ENCODE measurements at regions not wholly inside any gene's neighbourhood (a gene's known extent, or its start where the extent isn't known, plus 50 kb on each side); places are given as distances from the start of the nearest gene placed in this dataset.

- Mint-ChIP-seq H3K27ac (no peak overlapping the region), H3K9me3 (no peaks in the 10 kb centered on the region; the same call in 2 of the 3 replicates), H3K36me3 (ENCODE audit: low read depth) (no peaks in the 10 kb centered on the region), H3K4me1 (no peaks in the 10 kb centered on the region), H3K4me3 (no peak overlapping the region), H3K27me3 (ENCODE audit: insufficient read depth, low read depth, poor library complexity) (peaks cover 4% of the 10 kb centered on the region)
- H3K4me1 ChIP-seq (ENCODE audit: insufficient read depth) = no peaks in the 10 kb centered on the region
- no peak overlapping the region for H3K4me2 ChIP-seq
- no peak for TF ChIP-seq ZNF114 (CRISPR knock-in tag; IDR thresholded peaks at IDR 0.05)
- no peak for TF ChIP-seq POLR2AphosphoS5 (IDR thresholded peaks at IDR 0.05; ENCODE audit: low read depth)
- TF ChIP-seq ETS1 (IDR thresholded peaks at IDR 0.05) = no peak
- TF ChIP-seq REST (IDR thresholded peaks at IDR 0.05; ENCODE audit: unreplicated experiment) = no peak
- TF ChIP-seq EZH2phosphoT487 (IDR thresholded peaks at IDR 0.05; ENCODE audit: unreplicated experiment) = no peak
- no peak for TF ChIP-seq CTCF (conservative IDR thresholded peaks at IDR 0.05; ENCODE audit: low read depth in 2 of 2)
- TF ChIP-seq ZNF462 (CRISPR knock-in tag; IDR thresholded peaks at IDR 0.05) = no peak
- TF ChIP-seq STAT1 (IDR thresholded peaks at IDR 0.05; ENCODE audit: unreplicated experiment) = no peak
- no peak for TF ChIP-seq NANOG (IDR thresholded peaks at IDR 0.05; ENCODE audit: borderline replicate concordance)
- no peak for TF ChIP-seq ZNF331 (CRISPR knock-in tag; IDR thresholded peaks at IDR 0.05; ENCODE audit: low read depth)
- no peak for TF ChIP-seq JUNB (IDR thresholded peaks at IDR 0.05; ENCODE audit: unreplicated experiment)
- TF ChIP-seq CREB1 (CRISPR knock-in tag; IDR thresholded peaks at IDR 0.05; ENCODE audit: low read depth) = no peak
- TF ChIP-seq EZH2 (IDR thresholded peaks at IDR 0.05; ENCODE audit: low read depth, unreplicated experiment) = no peak
- no peak overlapping the region for H2AFZ ChIP-seq
- no peak for ATAC-seq
- no peak for DNase-seq (ENCODE audit: low spot score)
- no peak overlapping the region for H3K27ac ChIP-seq (ENCODE audit: low read depth)
- H3K4me3 ChIP-seq = no peak overlapping the region
- H3F3A ChIP-seq (replicated peaks; ENCODE audit: low read depth) = no peaks in the 10 kb centered on the region
- no peaks in the 10 kb centered on the region for H3K36me3 ChIP-seq (ENCODE audit: insufficient read depth)
- no peaks in the 10 kb centered on the region for H3K27me3 ChIP-seq (ENCODE audit: insufficient read depth)
- H3K9me2 ChIP-seq (ENCODE audit: insufficient read depth) = peaks cover 4% of the 10 kb centered on the region
- H3K79me2 ChIP-seq (replicated peaks; ENCODE audit: insufficient read depth) = no peaks in the 10 kb centered on the region
- H4K20me1 ChIP-seq (replicated peaks; ENCODE audit: insufficient read depth) = no peaks in the 10 kb centered on the region
Measured at GRCh38 chr2:152881527-152881926, 163.1 kb downstream of the ARL6IP6 start.

All from GM23338 (cell line).